HepG2 (cell line): ENCODE measurements at regions not wholly inside any gene's neighbourhood (a gene's known extent, or its start where the extent isn't known, plus 50 kb on each side); places are given as distances from the start of the nearest gene placed in this dataset.

Experiments used
- ATAC-seq: fragments of 200-7000 bp; cut with Tn5 transposase; 3 replicates; pipeline ENCODE4 v1.9.1; 2020; ENCODE audit warnings: mild to moderate bottlenecking, moderate library complexity
- BruUV-seq: library from RNA; stranded (reverse); fragments of 400-500 nt; replicated peaks from 2 replicates; lab custom pipeline; 2021; lab: Mats Ljungman, UMichigan
- CTCF ChIA-PET: fragments of 300-600 bp; formaldehyde crosslinking; extraction: SDS; loops from one replicate; lab custom pipeline; 2021; ENCODE audit warnings: low total read pairs, inconsistent platforms, low intra/inter-chr PET ratio; lab: Yijun Ruan, JAX
- POLR2A ChIA-PET: fragments of 350-600 bp; sonication (Branson Sonifier 250); formaldehyde crosslinking; loops from one replicate; lab custom pipeline; 2020; ENCODE audit warnings: antibody characterized with exemption, inconsistent platforms; lab: Yijun Ruan, JAX
- DNase-seq: peaks from one replicate; pipeline ENCODE4 v3.0.0-alpha.2; 2015; ENCODE audit warnings: low spot score
- FAIRE-seq: peaks from 3 replicates; lab custom pipeline; 2011; peaks lifted over from hg19 to GRCh38; lab: Jason Lieb, UNC
- H2AFZ ChIP-seq: one replicate; pipeline ENCODE4 v1.6.1; 2011; ENCODE audit warnings: low read length, inconsistent platforms
- H3K27ac ChIP-seq: fragments of 300-600 bp; 3 replicates; pipeline ENCODE4 v1.8.0; 2011; ENCODE audit warnings: mixed run types, mild to moderate bottlenecking, mixed read lengths, low read length, inconsistent platforms; ENCODE audit not compliant: insufficient read depth; ENCODE audit errors: extremely low read length
- H3K27me3 ChIP-seq, 2 experiments: fragments of 200-600 bp in 1 of 2; 2 replicates in 1 of 2; 3 replicates in 1 of 2; pipeline versions ENCODE4 v1.6.0 to v1.8.0; 2011; ENCODE audit warnings: low read length in 2 of 2, mild to moderate bottlenecking in 2 of 2, moderate library complexity in 2 of 2, inconsistent platforms in 1 of 2; ENCODE audit not compliant: insufficient read depth in 2 of 2, control insufficient read depth in 1 of 2
- H3K36me3 ChIP-seq, 2 experiments: fragments of 200-600 bp in 1 of 2; replicated peaks in 1 of 2; 2 replicates in 1 of 2; 3 replicates in 1 of 2; pipeline versions ENCODE4 v1.5.1 to v1.8.0; 2011; ENCODE audit warnings: low read length in 2 of 2, inconsistent platforms in 1 of 2; ENCODE audit not compliant: insufficient read depth in 2 of 2, control insufficient read depth in 1 of 2
- H3K4me1 ChIP-seq: 2 replicates; pipeline ENCODE4 v1.5.1; 2012; ENCODE audit warnings: low read length, inconsistent platforms; ENCODE audit not compliant: insufficient read depth
- H3K4me2 ChIP-seq: 2 replicates; pipeline ENCODE4 v1.6.0; 2011; ENCODE audit warnings: low read depth, low read length, inconsistent platforms
- H3K4me3 ChIP-seq, 3 experiments: fragments of 200-600 bp in 1 of 3; sonication (generic), shearing (Covaris generic) in 1 of 3; replicated peaks in 1 of 3; 2 replicates each; pipeline ENCODE4 v1.5.1; 2011 to 2016; ENCODE audit warnings: low read length in 3 of 3, inconsistent platforms in 2 of 3, low read depth in 2 of 3, mild to moderate bottlenecking in 2 of 3, control low read depth in 1 of 3, mixed read lengths in 1 of 3; ENCODE audit not compliant: insufficient read depth in 1 of 3
- H3K79me2 ChIP-seq: one replicate; pipeline ENCODE4 v1.6.1; 2011; ENCODE audit warnings: low read length, inconsistent platforms; ENCODE audit not compliant: insufficient read depth
- H3K9ac ChIP-seq: 2 replicates; pipeline ENCODE4 v1.6.0; 2011; ENCODE audit warnings: mild to moderate bottlenecking, low read depth, low read length, inconsistent platforms; ENCODE audit not compliant: insufficient read depth
- H3K9me3 ChIP-seq: 2 replicates; pipeline ENCODE4 v1.5.1; 2012; ENCODE audit warnings: mild to moderate bottlenecking, low read length
- H4K20me1 ChIP-seq: 2 replicates; pipeline ENCODE4 v1.6.0; 2011; ENCODE audit warnings: inconsistent platforms, mild to moderate bottlenecking, low read length, moderate library complexity; ENCODE audit not compliant: insufficient read depth
- BHLHE40 ChIP-seq: IDR thresholded peaks from 2 replicates; pipeline ENCODE4 v1.6.1; 2011; ENCODE audit warnings: low read length, improper control_type of control experiment
- CREB3 ChIP-seq: sonication (generic); formaldehyde crosslinking; IDR thresholded peaks from 2 replicates; pipeline ENCODE4 v1.5.0; 2020; ENCODE audit warnings: missing genetic modification reagents
- MAFF ChIP-seq: IDR thresholded peaks from 2 replicates; pipeline ENCODE4 v1.6.1; 2011; ENCODE audit warnings: low read depth, low read length, improper control_type of control experiment
- MAFK ChIP-seq, 2 experiments: IDR thresholded peaks in 1 of 2; conservative IDR thresholded peaks in 1 of 2; 2 replicates each; pipeline ENCODE4 v1.6.1; 2011; ENCODE audit warnings: improper control_type of control experiment in 2 of 2, low read length in 2 of 2
- PRDM15 ChIP-seq: sonication (generic); formaldehyde crosslinking; IDR thresholded peaks from 2 replicates; pipeline ENCODE4 v1.4.0; 2020; ENCODE audit warnings: missing genetic modification reagents
- PREB ChIP-seq: sonication (generic); formaldehyde crosslinking; IDR thresholded peaks from 2 replicates; pipeline ENCODE4 v1.4.0; 2020; ENCODE audit warnings: missing genetic modification reagents
- SMARCE1 ChIP-seq: fragments of 450-650 bp; IDR thresholded peaks from 2 replicates; pipeline ENCODE4 v1.6.1; 2017; ENCODE audit warnings: borderline replicate concordance
- ZBTB42 ChIP-seq: sonication (generic); formaldehyde crosslinking; IDR thresholded peaks from 2 replicates; pipeline ENCODE4 v1.5.0; 2020; ENCODE audit warnings: mild to moderate bottlenecking, missing genetic modification reagents
- ZNF687 ChIP-seq: sonication (generic); formaldehyde crosslinking; IDR thresholded peaks from 2 replicates; pipeline ENCODE4 v1.5.1; 2020; ENCODE audit warnings: mild to moderate bottlenecking, missing genetic modification reagents, moderate library complexity
- ZNF740 ChIP-seq: sonication (generic); formaldehyde crosslinking; IDR thresholded peaks from 2 replicates; pipeline ENCODE4 v1.4.0; 2020; ENCODE audit warnings: missing genetic modification reagents
- WGBS: methylation state at CpG from one replicate; pipeline ENCODE4 v1.1.6; 2017; ENCODE audit warnings: low lambda C conversion rate; 5-methylcytosine and 5-hydroxymethylcytosine counted together
- in situ Hi-C: cut with HindIII; loops from 2 replicates; pipeline ENCODE4 v1.10.0; 2017; ENCODE audit warnings: low pct_unique_long_range_greater_than_20kb; ENCODE audit not compliant: extremely low pct_ligation_motif_present
- intact Hi-C: fragments of 100-400 bp; cut with micrococcal nuclease; formaldehyde crosslinking; loops from one replicate; pipeline ENCODE4 v1.10.0; 2022; ENCODE audit not compliant: unreplicated experiment

- BruUV-seq = no TSS peak
- in situ Hi-C loops = no loop called here
- Histone ChIP-seq H3K4me3 (no peak overlapping the region), H3K27me3 (peaks cover 3 to 60% of the 10 kb centered on the region in 2 experiments; a peak in 4 of 5 replicates), H3K4me2 (no peak overlapping the region), H3K36me3 (no peaks in the 10 kb centered on the region), H4K20me1 (no peaks in the 10 kb centered on the region), H2AFZ (no peak overlapping the region), H3K79me2 (no peaks in the 10 kb centered on the region), H3K9me3 (no peaks in the 10 kb centered on the region), H3K4me1 (0 out of 2 replicates have a peak, but pooled peaks cover 12% of the 10 kb centered on the region), H3K9ac (no peak overlapping the region), H3K27ac (no peak overlapping the region)
- ChIA-PET CTCF (no interaction called here), POLR2A (no interaction called here)
- FAIRE-seq (no peak), DNase-seq (no peak), ATAC-seq (no peak; the same call in 2 of the 3 replicates)
- TF ChIP-seq BHLHE40 = no peak
- peak; percentile 11; the same call in 1 of the 2 replicates for TF ChIP-seq ZNF687 (CRISPR knock-in tag)
- no peak for TF ChIP-seq CREB3 (CRISPR knock-in tag)
- peak; percentile 57 for TF ChIP-seq MAFF
- TF ChIP-seq PRDM15 (CRISPR knock-in tag) = no peak
- peak; percentile 62 to 77 for TF ChIP-seq MAFK (conservative IDR thresholded peaks at IDR 0.05 in 1 of 2, IDR thresholded peaks at IDR 0.05 in 1 of 2; ENCODE audit: low read length in 2 of 2)
- TF ChIP-seq SMARCE1 = no peak
- TF ChIP-seq ZNF740 (CRISPR knock-in tag) = no peak
- no peak for TF ChIP-seq PREB (CRISPR knock-in tag)
- no peak for TF ChIP-seq ZBTB42 (CRISPR knock-in tag)
- intact Hi-C loops = no loop called here
- 17% methylated on average over 12 of the region's 14 CpGs for WGBS
Observed at GRCh38 chr1:3956527-3957170, 56.6 kb upstream of the C1orf174 start.
